HCT116 (cell line): ENCODE measurements at regions not wholly inside any gene's neighbourhood (a gene's known extent, or its start where the extent isn't known, plus 50 kb on each side); places are given as distances from the start of the nearest gene placed in this dataset.
"Not testable (repeated sequence)": the region's sequence is repeated elsewhere in the genome, so short reads cannot be mapped to it uniquely, and the experiment has no call there.

Source experiments
- CTCF ChIP-seq, 3 experiments: fragments of 200-600 bp in 1 of 3; sonication (generic) in 1 of 3; IDR thresholded peaks in 2 of 3; conservative IDR thresholded peaks in 1 of 3; 2 replicates each; pipeline ENCODE4 v1.5.1; 2012 to 2017; ENCODE audit warnings: low read depth in 2 of 3, low read length in 2 of 3, antibody characterized with exemption in 1 of 3, borderline replicate concordance in 1 of 3, control low read depth in 1 of 3, mild to moderate bottlenecking in 1 of 3, mixed read lengths in 1 of 3, mixed run types in 1 of 3, moderate library complexity in 1 of 3; ENCODE audit not compliant: insufficient read depth in 1 of 3
- EZH2 ChIP-seq: fragments of 200-600 bp; sonication (generic); IDR thresholded peaks from 2 replicates; pipeline ENCODE4 v1.6.1; 2017; ENCODE audit warnings: antibody characterized with exemption, mixed run types
- RAD21 ChIP-seq: IDR thresholded peaks from 2 replicates; pipeline ENCODE4 v1.6.1; 2012; ENCODE audit warnings: low read depth, mild to moderate bottlenecking
- REST ChIP-seq: IDR thresholded peaks from 2 replicates; pipeline ENCODE4 v1.6.1; 2012; ENCODE audit warnings: low read depth
- SIN3A ChIP-seq: IDR thresholded peaks from 2 replicates; pipeline ENCODE4 v1.6.1; 2012; ENCODE audit warnings: low read depth
- SP1 ChIP-seq: IDR thresholded peaks from 2 replicates; pipeline ENCODE4 v1.6.1; 2012; ENCODE audit warnings: low read depth
- TCF7L2 ChIP-seq: IDR thresholded peaks from 2 replicates; pipeline ENCODE4 v1.7.0; 2011; ENCODE audit warnings: borderline replicate concordance, inconsistent platforms; ENCODE audit not compliant: insufficient read depth, insufficient read length; ENCODE audit errors: extremely low read depth
- ZNF274 ChIP-seq: fragments of 200-500 bp; sonication (Bioruptor generic); IDR thresholded peaks from 2 replicates; pipeline ENCODE4 v1.6.1; 2014; ENCODE audit warnings: mild to moderate bottlenecking, low read depth, low read length, inconsistent platforms

- not testable (repeated sequence) for TF ChIP-seq CTCF (IDR thresholded peaks at IDR 0.05 in 2 of 3, conservative IDR thresholded peaks at IDR 0.05 in 1 of 3; ENCODE audit: borderline replicate concordance in 1 of 3, insufficient read depth in 1 of 3, low read depth in 2 of 3, low read length in 2 of 3); REST; SP1; RAD21; SIN3A; EZH2; ZNF274; TCF7L2
Observed at GRCh38 chr5:62218860-62219259, 87.1 kb upstream of the KIF2A start.
